ENCODE measurements at regions not wholly inside any gene's neighbourhood (a gene's known extent, or its start where the extent isn't known, plus 50 kb on each side); places are given as distances from the start of the nearest gene placed in this dataset.
"Not testable (repeated sequence)": the region's sequence is repeated elsewhere in the genome, so short reads cannot be mapped to it uniquely, and the experiment has no call there.

GRCh38 chr20:25982701-25983100, 286.0 kb upstream of the ZNF337 start:
- TF ChIP-seq POLR2AphosphoS5 (IDR thresholded peaks at IDR 0.05; ENCODE audit: borderline replicate concordance, low read depth, low read length); EZH2 (IDR thresholded peaks at IDR 0.05); FOXP2 (optimal IDR thresholded peaks at IDR 0.05; ENCODE audit: control extremely low read depth, extremely low read length, insufficient read depth): not testable (repeated sequence)
